ENCODE measurements at regions not wholly inside any gene's neighbourhood (a gene's known extent, or its start where the extent isn't known, plus 50 kb on each side); places are given as distances from the start of the nearest gene placed in this dataset.

DNA sequence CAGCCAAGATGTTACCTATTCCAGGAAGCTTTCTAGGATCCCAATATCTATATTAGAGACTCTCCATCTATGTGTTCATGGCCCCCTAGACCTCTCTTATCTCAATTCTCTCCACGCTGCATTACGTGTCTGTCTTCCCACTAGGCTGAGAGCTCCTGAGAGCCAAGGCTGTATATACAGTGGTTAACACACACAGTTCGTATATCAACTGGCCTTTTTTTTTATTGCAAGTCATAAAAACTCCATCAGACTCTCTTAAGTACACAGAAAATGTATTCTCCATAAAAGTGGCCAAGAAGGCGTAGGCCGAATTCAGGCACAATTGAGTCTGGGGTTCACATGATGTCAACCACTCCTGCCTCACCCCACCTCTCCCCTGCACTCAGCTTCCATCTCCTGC is 115.9 kb downstream of the TRIM29 start (continued):
- TF ChIP-seq, protein P1, sequence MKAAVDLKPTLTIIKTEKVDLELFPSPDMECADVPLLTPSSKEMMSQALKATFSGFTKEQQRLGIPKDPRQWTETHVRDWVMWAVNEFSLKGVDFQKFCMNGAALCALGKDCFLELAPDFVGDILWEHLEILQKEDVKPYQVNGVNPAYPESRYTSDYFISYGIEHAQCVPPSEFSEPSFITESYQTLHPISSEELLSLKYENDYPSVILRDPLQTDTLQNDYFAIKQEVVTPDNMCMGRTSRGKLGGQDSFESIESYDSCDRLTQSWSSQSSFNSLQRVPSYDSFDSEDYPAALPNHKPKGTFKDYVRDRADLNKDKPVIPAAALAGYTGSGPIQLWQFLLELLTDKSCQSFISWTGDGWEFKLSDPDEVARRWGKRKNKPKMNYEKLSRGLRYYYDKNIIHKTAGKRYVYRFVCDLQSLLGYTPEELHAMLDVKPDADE (IDR thresholded peaks at IDR 0.05), result no peak
- TF ChIP-seq, protein P2, sequence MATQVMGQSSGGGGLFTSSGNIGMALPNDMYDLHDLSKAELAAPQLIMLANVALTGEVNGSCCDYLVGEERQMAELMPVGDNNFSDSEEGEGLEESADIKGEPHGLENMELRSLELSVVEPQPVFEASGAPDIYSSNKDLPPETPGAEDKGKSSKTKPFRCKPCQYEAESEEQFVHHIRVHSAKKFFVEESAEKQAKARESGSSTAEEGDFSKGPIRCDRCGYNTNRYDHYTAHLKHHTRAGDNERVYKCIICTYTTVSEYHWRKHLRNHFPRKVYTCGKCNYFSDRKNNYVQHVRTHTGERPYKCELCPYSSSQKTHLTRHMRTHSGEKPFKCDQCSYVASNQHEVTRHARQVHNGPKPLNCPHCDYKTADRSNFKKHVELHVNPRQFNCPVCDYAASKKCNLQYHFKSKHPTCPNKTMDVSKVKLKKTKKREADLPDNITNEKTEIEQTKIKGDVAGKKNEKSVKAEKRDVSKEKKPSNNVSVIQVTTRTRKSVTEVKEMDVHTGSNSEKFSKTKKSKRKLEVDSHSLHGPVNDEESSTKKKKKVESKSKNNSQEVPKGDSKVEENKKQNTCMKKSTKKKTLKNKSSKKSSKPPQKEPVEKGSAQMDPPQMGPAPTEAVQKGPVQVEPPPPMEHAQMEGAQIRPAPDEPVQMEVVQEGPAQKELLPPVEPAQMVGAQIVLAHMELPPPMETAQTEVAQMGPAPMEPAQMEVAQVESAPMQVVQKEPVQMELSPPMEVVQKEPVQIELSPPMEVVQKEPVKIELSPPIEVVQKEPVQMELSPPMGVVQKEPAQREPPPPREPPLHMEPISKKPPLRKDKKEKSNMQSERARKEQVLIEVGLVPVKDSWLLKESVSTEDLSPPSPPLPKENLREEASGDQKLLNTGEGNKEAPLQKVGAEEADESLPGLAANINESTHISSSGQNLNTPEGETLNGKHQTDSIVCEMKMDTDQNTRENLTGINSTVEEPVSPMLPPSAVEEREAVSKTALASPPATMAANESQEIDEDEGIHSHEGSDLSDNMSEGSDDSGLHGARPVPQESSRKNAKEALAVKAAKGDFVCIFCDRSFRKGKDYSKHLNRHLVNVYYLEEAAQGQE (IDR thresholded peaks at IDR 0.05; ENCODE audit: unreplicated experiment), result no peak
- TF ChIP-seq, protein P3, sequence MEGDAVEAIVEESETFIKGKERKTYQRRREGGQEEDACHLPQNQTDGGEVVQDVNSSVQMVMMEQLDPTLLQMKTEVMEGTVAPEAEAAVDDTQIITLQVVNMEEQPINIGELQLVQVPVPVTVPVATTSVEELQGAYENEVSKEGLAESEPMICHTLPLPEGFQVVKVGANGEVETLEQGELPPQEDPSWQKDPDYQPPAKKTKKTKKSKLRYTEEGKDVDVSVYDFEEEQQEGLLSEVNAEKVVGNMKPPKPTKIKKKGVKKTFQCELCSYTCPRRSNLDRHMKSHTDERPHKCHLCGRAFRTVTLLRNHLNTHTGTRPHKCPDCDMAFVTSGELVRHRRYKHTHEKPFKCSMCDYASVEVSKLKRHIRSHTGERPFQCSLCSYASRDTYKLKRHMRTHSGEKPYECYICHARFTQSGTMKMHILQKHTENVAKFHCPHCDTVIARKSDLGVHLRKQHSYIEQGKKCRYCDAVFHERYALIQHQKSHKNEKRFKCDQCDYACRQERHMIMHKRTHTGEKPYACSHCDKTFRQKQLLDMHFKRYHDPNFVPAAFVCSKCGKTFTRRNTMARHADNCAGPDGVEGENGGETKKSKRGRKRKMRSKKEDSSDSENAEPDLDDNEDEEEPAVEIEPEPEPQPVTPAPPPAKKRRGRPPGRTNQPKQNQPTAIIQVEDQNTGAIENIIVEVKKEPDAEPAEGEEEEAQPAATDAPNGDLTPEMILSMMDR (conservative IDR thresholded peaks at IDR 0.05; ENCODE audit: low read depth in 2 of 2), result no peak
- no peak for TF ChIP-seq ZNF331 (CRISPR knock-in tag; IDR thresholded peaks at IDR 0.05; ENCODE audit: low read depth)

DNA sequence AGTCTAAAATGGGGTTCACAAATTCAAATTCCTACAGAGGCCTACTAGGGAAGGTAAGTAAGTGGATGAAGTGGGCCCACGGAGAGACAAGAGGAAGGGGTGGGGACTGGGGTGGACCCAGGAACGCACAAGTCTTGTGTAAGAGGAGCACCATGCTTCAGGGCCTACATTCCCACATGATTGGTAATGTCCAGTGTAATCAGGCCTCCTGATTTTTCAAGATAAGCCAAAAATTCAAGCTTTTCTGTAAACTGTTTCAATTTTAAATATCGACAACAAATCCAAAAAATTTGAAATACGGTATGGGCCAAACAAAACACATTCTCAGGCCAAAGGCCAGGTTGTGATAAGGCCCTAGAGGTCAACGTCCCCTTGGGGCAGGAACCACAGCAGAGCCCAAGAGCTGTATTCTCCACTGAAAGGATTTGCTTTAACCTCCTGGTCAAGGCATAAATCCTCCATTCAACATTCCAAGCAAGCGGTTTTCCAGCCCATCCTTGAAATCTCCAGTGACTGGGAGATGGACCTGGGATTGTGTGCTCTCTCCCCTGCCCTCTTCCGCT is 116.4 kb downstream of the TRIM29 start:
- Histone ChIP-seq H3K4me1 (ENCODE audit: insufficient read depth) (peaks cover 19% of the 10 kb centered on the region), H3K27me3 (ENCODE audit: insufficient read depth) (no peaks in the 10 kb centered on the region), H3K27ac (ENCODE audit: low read depth) (no peak overlapping the region), H3K79me2 (replicated peaks; ENCODE audit: insufficient read depth) (no peaks in the 10 kb centered on the region), H2AFZ (no peak overlapping the region), H4K20me1 (replicated peaks; ENCODE audit: insufficient read depth) (no peaks in the 10 kb centered on the region), H3K36me3 (ENCODE audit: insufficient read depth) (no peaks in the 10 kb centered on the region), H3K9me2 (ENCODE audit: insufficient read depth) (0 out of 2 replicates have a peak, but pooled peaks cover 5% of the 10 kb centered on the region), H3F3A (replicated peaks; ENCODE audit: low read depth) (no peaks in the 10 kb centered on the region), H3K4me2 (no peak overlapping the region), H3K4me3 (no peak overlapping the region)
- ATAC-seq (no peak), DNase-seq (ENCODE audit: low spot score) (no peak)
- peaks cover 37% of the 10 kb centered on the region for H3K4me1 Mint-ChIP-seq
- H3K36me3 Mint-ChIP-seq (ENCODE audit: low read depth), result no peaks in the 10 kb centered on the region
- no peak overlapping the region for H3K27ac Mint-ChIP-seq
- H3K4me3 Mint-ChIP-seq, result no peak overlapping the region
- H3K27me3 Mint-ChIP-seq (ENCODE audit: insufficient read depth, low read depth, poor library complexity), result peaks cover 2% of the 10 kb centered on the region
- H3K9me3 Mint-ChIP-seq, result 0 out of 3 replicates have a peak, but pooled peaks cover 2% of the 10 kb centered on the region
- TF ChIP-seq CREB1 (CRISPR knock-in tag; IDR thresholded peaks at IDR 0.05; ENCODE audit: low read depth) (no peak), EZH2 (IDR thresholded peaks at IDR 0.05; ENCODE audit: low read depth, unreplicated experiment) (no peak), NANOG (IDR thresholded peaks at IDR 0.05; ENCODE audit: borderline replicate concordance) (no peak)
- TF ChIP-seq, protein P1 (IDR thresholded peaks at IDR 0.05), result no peak
- TF ChIP-seq, protein P2 (IDR thresholded peaks at IDR 0.05; ENCODE audit: unreplicated experiment), result no peak
